Esophagus muscularis mucosa (tissue), 3 donors: ENCODE measurements at regions not wholly inside any gene's neighbourhood (a gene's known extent, or its start where the extent isn't known, plus 50 kb on each side); places are given as distances from the start of the nearest gene placed in this dataset.

Experiments used
- POLR2A ChIP-seq: fragments of 450-650 bp; IDR thresholded peaks from one replicate; pipeline ENCODE4 v1.6.1; 2017; ENCODE audit warnings: antibody characterized with exemption, moderate library complexity, mild to moderate bottlenecking, low read depth
- POLR2AphosphoS5 ChIP-seq, 2 donors: sonication (generic); formaldehyde crosslinking; IDR thresholded peaks; one replicate each; pipeline ENCODE4 v1.6.1; 2017; ENCODE audit warnings: antibody characterized with exemption in 2 of 2
- TF ChIP-seq, protein P1 (sequence below), 3 experiments: fragments of 200-600 bp in 2 of 3; fragments of 450-650 bp in 1 of 3; sonication (generic) in 2 of 3; IDR thresholded peaks; one replicate each; pipeline ENCODE4 v1.5.1; 2017 to 2019; ENCODE audit warnings: antibody characterized with exemption in 3 of 3, mild to moderate bottlenecking in 2 of 3, moderate library complexity in 1 of 3

DNA sequence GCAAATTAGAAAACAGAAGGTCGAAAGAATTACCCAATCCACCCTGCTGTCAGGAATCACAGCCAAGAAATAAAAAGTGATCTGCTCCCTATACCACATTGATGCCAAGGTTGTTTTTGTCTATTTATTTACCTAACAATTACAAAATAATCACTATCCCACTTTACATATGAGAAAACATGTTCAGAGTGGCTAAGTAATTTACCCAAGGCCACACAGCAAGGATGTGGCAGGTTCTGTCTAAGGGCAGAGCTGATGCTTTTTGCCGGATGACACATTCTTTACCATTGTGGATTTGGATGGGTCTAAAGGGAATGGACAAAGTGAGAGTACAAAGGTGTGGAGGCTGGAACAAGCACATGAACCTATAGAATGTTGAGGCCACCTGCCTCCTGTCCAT lies 460.7 kb downstream of the INSC start:
- no peak for TF ChIP-seq POLR2AphosphoS5 (IDR thresholded peaks at IDR 0.05)
- TF ChIP-seq, protein P1, sequence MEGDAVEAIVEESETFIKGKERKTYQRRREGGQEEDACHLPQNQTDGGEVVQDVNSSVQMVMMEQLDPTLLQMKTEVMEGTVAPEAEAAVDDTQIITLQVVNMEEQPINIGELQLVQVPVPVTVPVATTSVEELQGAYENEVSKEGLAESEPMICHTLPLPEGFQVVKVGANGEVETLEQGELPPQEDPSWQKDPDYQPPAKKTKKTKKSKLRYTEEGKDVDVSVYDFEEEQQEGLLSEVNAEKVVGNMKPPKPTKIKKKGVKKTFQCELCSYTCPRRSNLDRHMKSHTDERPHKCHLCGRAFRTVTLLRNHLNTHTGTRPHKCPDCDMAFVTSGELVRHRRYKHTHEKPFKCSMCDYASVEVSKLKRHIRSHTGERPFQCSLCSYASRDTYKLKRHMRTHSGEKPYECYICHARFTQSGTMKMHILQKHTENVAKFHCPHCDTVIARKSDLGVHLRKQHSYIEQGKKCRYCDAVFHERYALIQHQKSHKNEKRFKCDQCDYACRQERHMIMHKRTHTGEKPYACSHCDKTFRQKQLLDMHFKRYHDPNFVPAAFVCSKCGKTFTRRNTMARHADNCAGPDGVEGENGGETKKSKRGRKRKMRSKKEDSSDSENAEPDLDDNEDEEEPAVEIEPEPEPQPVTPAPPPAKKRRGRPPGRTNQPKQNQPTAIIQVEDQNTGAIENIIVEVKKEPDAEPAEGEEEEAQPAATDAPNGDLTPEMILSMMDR (IDR thresholded peaks at IDR 0.05): no peak
- TF ChIP-seq POLR2A: no peak
